Activated T-cell treated with anti-CD3 and anti-CD28 coated beads, Interleukin-2, amount 50 U/mL, for 4 hours (primary cell): ENCODE measurements at regions not wholly inside any gene's neighbourhood (a gene's known extent, or its start where the extent isn't known, plus 50 kb on each side); places are given as distances from the start of the nearest gene placed in this dataset.
A peak's percentile ranks its signal among the peaks of the same experiment; 100 is the strongest.
"Not testable (repeated sequence)": the region's sequence is repeated elsewhere in the genome, so short reads cannot be mapped to it uniquely, and the experiment has no call there.

ENCODE experiments used
- ATAC-seq, 2 donors: fragments of 200-7000 bp; cut with Tn5 transposase; one replicate each; pipeline ENCODE4 v1.10.0; 2021
- DNase-seq: peaks from one replicate; pipeline ENCODE4 v3.0.0-alpha.2; 2020
- H3K27me3 Mint-ChIP-seq: one replicate; pipeline ENCODE4 v1.8.0; 2021; ENCODE audit warnings: low read depth, mixed read lengths
- H3K36me3 Mint-ChIP-seq: one replicate; pipeline ENCODE4 v1.8.0; 2022; ENCODE audit warnings: mixed read lengths; ENCODE audit not compliant: insufficient read depth
- H3K4me1 Mint-ChIP-seq: one replicate; pipeline ENCODE4 v1.8.0; 2021; ENCODE audit warnings: low read depth, mixed read lengths
- H3K4me3 Mint-ChIP-seq: one replicate; pipeline ENCODE4 v1.8.0; 2021; ENCODE audit warnings: mild to moderate bottlenecking, moderate library complexity, mixed read lengths
- H3K9me3 Mint-ChIP-seq: one replicate; pipeline ENCODE4 v1.8.0; 2021; ENCODE audit warnings: mixed read lengths

GRCh38 chr10:81696609-81697388, 178.2 kb upstream of the NRG3 start:
- ATAC-seq (no peak), DNase-seq (no peak)
- no peaks in the 10 kb centered on the region for H3K4me1 Mint-ChIP-seq
- no peak overlapping the region for H3K4me3 Mint-ChIP-seq
- H3K27me3 Mint-ChIP-seq, result no peaks in the 10 kb centered on the region
- no peaks in the 10 kb centered on the region for H3K36me3 Mint-ChIP-seq
- peaks cover 17% of the 10 kb centered on the region for H3K9me3 Mint-ChIP-seq

DNA sequence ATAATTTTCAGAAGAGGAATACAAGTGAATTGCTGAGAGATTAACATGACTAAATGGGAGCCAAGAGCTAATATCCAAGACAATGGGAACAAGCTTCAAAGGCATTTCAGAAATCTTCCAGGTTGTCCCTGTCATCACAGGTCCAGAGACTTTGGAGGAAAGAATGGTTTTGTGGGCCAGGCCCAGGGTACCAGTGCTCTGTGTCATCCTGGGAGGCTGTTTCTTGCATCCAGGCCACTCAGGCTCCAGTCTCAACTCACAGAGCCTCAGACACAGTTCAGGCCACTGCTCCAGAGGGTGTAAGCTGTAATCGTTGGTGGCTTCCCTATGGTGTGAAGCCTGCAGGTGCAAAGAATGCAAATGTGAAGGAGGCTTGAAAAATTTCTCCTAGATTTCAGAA, 170.4 kb upstream of the NRG3 start:
- peaks cover 2% of the 10 kb centered on the region for H3K4me1 Mint-ChIP-seq
- ATAC-seq, result no peak
- no peaks in the 10 kb centered on the region for H3K36me3 Mint-ChIP-seq
- no peak overlapping the region for H3K4me3 Mint-ChIP-seq
- H3K9me3 Mint-ChIP-seq, result peaks cover 12% of the 10 kb centered on the region
- H3K27me3 Mint-ChIP-seq, result no peaks in the 10 kb centered on the region
- no peak for DNase-seq

GRCh38 chr10:81708416-81708815, 166.6 kb upstream of the NRG3 start:
- Mint-ChIP-seq H3K4me3 (no peak overlapping the region), H3K27me3 (no peaks in the 10 kb centered on the region), H3K4me1 (peaks cover 2% of the 10 kb centered on the region), H3K9me3 (peaks cover 7% of the 10 kb centered on the region), H3K36me3 (no peaks in the 10 kb centered on the region)
- no peak for DNase-seq
- no peak for ATAC-seq

- Mint-ChIP-seq H3K27me3 (no peaks in the 10 kb centered on the region), H3K4me1 (peaks cover 2% of the 10 kb centered on the region), H3K9me3 (peaks cover 7% of the 10 kb centered on the region), H3K36me3 (no peaks in the 10 kb centered on the region), H3K4me3 (no peak overlapping the region)
- no peak for DNase-seq
- peak in 1 of 2 donors; percentile 51 for ATAC-seq
Measured at GRCh38 chr10:81708929-81709328, 166.1 kb upstream of the NRG3 start.

DNA sequence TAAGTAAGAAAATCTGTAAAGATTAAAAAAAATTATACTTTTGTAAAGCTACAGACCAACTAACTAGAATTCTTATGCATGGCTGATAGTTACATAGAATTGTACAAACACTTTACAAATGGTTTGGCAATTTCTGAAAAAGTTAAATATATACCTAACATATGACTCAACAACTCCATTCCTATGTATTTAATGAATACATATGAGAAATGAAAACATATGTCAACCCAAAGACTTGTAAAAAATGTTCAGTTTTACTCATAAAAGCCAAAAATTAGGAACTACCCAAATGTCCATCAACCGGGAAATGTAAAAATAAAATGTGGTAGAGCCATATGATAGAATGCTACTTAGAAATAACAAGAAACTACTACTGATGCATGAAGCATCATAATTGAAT, 152.6 kb upstream of the NRG3 start:
- DNase-seq (no peak), ATAC-seq (no peak)
- no peaks in the 10 kb centered on the region for H3K27me3 Mint-ChIP-seq
- H3K36me3 Mint-ChIP-seq, result no peaks in the 10 kb centered on the region
- H3K9me3 Mint-ChIP-seq, result peaks cover 12% of the 10 kb centered on the region
- H3K4me1 Mint-ChIP-seq, result peaks cover 20% of the 10 kb centered on the region
- no peak overlapping the region for H3K4me3 Mint-ChIP-seq

DNA sequence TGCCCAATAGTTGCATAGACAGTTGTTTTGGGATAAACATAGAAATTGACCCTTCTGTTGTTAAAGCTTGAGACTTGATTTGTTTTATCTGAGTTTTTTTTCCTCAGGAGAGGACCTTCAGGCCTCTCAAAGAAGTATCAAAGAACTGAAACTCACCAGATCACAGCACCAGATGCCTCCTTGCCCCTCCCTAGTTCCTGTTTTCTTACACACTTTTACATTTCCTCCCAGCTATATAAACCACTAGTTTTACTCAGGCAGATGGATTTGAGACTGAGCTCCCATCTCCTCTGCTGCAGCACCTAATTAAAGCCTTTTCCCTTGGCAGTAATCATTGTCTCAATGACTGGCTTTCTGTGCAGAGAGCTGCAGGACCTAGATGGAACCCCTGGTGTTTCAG, 150.6 kb upstream of the NRG3 start:
- Mint-ChIP-seq H3K9me3 (peaks cover 11% of the 10 kb centered on the region), H3K36me3 (no peaks in the 10 kb centered on the region), H3K4me3 (peak overlapping the region; percentile 11), H3K4me1 (peaks cover 20% of the 10 kb centered on the region), H3K27me3 (no peaks in the 10 kb centered on the region)
- DNase-seq (no peak), ATAC-seq (no peak)

DNA sequence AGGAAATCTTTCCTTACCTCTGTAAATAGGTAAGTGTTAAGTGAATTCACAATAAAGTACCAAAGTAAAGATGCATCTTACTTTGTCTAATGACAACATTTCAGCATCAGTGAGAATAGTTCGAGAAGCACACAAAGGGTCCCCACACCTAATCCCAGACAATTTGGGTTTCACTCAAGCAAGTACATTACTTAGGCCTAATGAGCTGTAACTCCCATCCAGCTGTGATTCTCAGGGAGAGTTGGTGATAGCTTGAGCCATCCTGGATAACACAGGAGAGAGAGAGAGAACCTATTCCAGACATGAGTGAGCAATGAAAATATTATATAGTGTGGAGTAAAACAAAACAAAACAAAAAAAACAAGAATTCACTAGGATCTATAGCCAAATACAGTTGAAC, 149.1 kb upstream of the NRG3 start:
- DNase-seq (no peak), ATAC-seq (no peak)
- peaks cover 7% of the 10 kb centered on the region for H3K9me3 Mint-ChIP-seq
- H3K36me3 Mint-ChIP-seq, result no peaks in the 10 kb centered on the region
- peaks cover 20% of the 10 kb centered on the region for H3K4me1 Mint-ChIP-seq
- H3K4me3 Mint-ChIP-seq, result no peak overlapping the region
- no peaks in the 10 kb centered on the region for H3K27me3 Mint-ChIP-seq

DNA sequence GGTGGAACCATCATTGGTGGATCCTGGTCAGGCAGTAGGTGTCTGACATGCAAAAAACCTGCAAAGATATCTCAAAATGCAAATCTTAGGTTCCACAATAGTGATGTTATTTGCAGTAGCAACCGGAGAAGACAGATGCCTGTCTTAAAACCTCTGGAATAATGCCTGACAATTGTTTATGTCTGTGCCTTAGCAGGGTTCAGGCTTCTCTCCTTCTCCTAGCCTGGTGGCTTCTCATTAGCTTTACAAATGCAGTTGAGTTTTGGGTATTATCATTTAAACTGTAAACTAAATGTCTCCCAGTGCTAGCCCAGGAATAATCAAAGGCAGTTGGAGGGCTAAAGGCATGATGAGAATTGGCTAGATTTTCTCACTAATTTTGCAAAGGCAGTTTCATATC, 146.3 kb upstream of the NRG3 start:
- Mint-ChIP-seq H3K4me1 (peaks cover 20% of the 10 kb centered on the region), H3K36me3 (no peaks in the 10 kb centered on the region), H3K9me3 (peaks cover 7% of the 10 kb centered on the region), H3K4me3 (no peak overlapping the region), H3K27me3 (no peaks in the 10 kb centered on the region)
- DNase-seq (no peak), ATAC-seq (no peak)

DNA sequence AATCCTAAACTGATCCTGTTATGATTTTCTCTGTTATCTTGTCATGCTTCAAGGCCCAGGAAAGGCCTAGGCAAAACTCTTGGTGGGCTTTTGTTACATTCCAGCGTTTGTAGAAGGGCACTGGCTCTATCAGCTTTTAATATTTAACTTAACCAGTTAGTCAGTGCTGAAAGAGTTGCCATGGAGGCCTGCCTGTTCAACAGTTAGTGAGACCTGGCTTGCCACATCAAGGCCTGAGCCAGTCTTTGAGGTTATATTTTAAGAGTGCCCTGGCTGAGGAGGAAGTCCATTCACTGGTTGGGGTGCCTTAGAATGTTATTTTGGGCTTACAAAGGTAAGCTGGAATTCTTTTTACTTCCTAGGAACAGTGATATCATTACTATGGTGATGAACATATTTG, 144.1 kb upstream of the NRG3 start:
- H3K27me3 Mint-ChIP-seq, result no peaks in the 10 kb centered on the region
- H3K4me3 Mint-ChIP-seq, result no peak overlapping the region
- H3K36me3 Mint-ChIP-seq, result no peaks in the 10 kb centered on the region
- DNase-seq (no peak), ATAC-seq (no peak)
- H3K4me1 Mint-ChIP-seq, result peaks cover 2% of the 10 kb centered on the region
- peaks cover 4% of the 10 kb centered on the region for H3K9me3 Mint-ChIP-seq

DNA sequence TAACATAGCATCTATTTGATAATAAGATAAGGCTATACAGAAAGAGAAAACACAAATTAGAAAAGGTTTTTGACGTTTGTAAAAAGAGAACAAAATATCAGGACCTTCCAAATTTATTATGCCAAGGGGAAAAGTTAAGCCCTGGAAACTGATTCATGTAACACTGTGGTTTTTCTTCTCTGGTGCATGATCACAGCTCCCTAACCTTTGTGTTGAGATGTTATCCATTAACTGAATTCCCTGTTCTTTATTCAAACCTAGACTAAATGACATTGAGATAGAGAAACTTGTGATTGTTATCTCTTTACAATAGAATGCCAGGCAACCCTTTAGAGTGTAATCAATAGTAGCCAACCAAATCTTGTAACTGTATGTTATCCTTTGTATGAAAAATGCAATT, 141.5 kb upstream of the NRG3 start:
- no peak for ATAC-seq
- no peaks in the 10 kb centered on the region for H3K9me3 Mint-ChIP-seq
- DNase-seq, result no peak
- no peak overlapping the region for H3K4me3 Mint-ChIP-seq
- H3K36me3 Mint-ChIP-seq, result no peaks in the 10 kb centered on the region
- no peaks in the 10 kb centered on the region for H3K27me3 Mint-ChIP-seq
- no peaks in the 10 kb centered on the region for H3K4me1 Mint-ChIP-seq

DNA sequence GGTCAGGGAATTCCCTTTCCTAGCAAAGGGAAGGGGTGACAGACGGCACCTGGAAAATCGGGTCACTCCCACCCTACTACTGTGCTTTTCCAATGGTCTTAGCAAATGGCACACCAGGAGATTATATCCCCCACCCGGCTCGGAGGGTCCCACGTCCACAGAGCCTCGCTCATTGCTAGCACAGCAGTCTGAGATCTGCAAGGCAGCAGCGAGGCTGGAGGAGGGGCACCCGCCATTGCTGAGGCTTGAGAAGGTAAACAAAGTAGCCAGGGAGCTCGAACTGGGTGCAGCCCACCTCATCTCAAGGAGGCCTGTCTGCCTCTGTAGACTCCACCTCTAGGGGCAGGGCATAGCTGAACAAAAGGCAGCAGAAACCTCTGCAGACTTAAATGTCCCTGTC, 139.8 kb upstream of the NRG3 start:
- H3K9me3 Mint-ChIP-seq, ATAC-seq, H3K4me1 Mint-ChIP-seq, DNase-seq, H3K27me3 Mint-ChIP-seq, H3K36me3 Mint-ChIP-seq, H3K4me3 Mint-ChIP-seq: not testable (repeated sequence)

DNA sequence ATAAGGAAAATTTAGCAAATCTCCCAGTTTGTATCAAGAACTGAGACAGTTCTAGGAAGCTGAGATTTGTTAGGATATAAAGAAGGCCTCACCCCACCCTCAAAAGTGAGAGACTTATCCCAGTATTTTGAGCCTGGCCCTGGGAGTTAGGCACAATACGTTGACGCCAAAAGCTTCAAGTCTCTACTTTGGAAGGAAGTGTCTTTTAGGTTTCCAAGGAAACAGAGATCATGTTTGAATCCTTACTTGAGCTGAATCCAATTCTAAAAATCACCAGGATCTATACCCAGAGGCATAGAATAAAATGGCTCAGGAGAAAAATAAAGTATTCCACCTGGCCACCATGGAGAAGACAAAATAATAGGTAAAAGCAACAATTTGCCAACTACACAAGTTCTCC, 115.9 kb upstream of the NRG3 start:
- peaks cover 6% of the 10 kb centered on the region for H3K9me3 Mint-ChIP-seq

GRCh38 chr10:81784111-81784597, 90.8 kb upstream of the NRG3 start:
- Mint-ChIP-seq H3K36me3 (no peaks in the 10 kb centered on the region), H3K27me3 (no peaks in the 10 kb centered on the region), H3K4me1 (no peaks in the 10 kb centered on the region), H3K9me3 (peaks cover 5% of the 10 kb centered on the region), H3K4me3 (no peak overlapping the region)
- DNase-seq (no peak), ATAC-seq (no peak)

More for the DNA sequence above, 115.9 kb upstream of the NRG3 start:
- Mint-ChIP-seq H3K27me3 (no peaks in the 10 kb centered on the region), H3K4me1 (no peaks in the 10 kb centered on the region), H3K4me3 (no peak overlapping the region), H3K36me3 (no peaks in the 10 kb centered on the region)
- ATAC-seq, result no peak
- DNase-seq, result no peak

DNA sequence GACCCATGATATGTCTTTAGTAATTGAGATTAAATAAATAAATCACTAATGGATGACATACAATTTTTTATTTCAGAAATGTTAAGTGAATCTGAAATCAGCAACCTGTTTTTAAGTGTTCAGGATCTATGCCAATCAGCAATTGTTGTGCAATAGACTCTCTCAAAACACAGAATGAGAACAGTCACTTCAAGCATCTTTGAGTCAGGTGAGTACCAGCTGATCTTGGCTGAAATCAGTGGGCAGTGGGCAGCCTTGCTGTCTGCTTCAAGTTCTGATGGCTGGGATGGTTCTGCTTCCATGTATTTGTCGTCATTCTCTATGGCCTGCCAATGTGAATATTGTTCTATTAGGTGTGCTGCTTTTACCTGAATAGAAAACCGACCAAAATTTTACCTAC, 82.3 kb upstream of the NRG3 start:
- H3K9me3 Mint-ChIP-seq, result peaks cover 4% of the 10 kb centered on the region
- H3K36me3 Mint-ChIP-seq, result no peaks in the 10 kb centered on the region
- no peak for ATAC-seq
- no peaks in the 10 kb centered on the region for H3K4me1 Mint-ChIP-seq
- H3K27me3 Mint-ChIP-seq, result no peaks in the 10 kb centered on the region
- H3K4me3 Mint-ChIP-seq, result no peak overlapping the region
- DNase-seq, result no peak

DNA sequence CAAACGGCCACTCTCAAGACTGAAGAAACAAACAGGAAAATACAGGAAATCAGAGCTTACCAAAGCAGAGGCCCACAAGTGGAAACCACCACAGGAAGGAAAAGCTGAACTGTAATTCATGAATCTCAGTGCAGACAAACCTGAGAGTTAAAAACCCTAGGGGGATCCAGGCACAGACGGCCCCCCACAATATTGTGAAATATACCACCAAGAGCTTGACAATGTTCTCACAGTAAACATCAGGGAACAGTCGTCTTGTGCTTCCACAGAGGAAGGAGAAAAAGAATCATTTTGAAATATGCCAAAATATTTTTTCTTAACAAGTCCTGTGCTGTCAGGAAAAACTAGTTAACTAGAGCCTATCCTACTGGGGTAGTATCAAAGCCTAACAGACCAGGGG, 68.2 kb upstream of the NRG3 start:
- Mint-ChIP-seq H3K27me3 (no peaks in the 10 kb centered on the region), H3K4me1 (no peaks in the 10 kb centered on the region), H3K4me3 (no peak overlapping the region), H3K9me3 (peaks cover 27% of the 10 kb centered on the region), H3K36me3 (no peaks in the 10 kb centered on the region)
- ATAC-seq, result no peak
- no peak for DNase-seq
